Gastroesophageal sphincter (tissue), 3 donors: ENCODE measurements at regions not wholly inside any gene's neighbourhood (a gene's known extent, or its start where the extent isn't known, plus 50 kb on each side); places are given as distances from the start of the nearest gene placed in this dataset.

Experiments used
- POLR2A ChIP-seq, 2 donors: fragments of 450-650 bp; IDR thresholded peaks; one replicate each; pipeline ENCODE4 v1.6.1; 2017; ENCODE audit warnings: antibody characterized with exemption in 2 of 2, mild to moderate bottlenecking in 2 of 2, moderate library complexity in 1 of 2
- TF ChIP-seq, protein P1 (sequence below), 4 experiments: fragments of 200-600 bp in 2 of 4; fragments of 450-650 bp in 2 of 4; sonication (generic) in 1 of 4; IDR thresholded peaks; one replicate each; pipeline ENCODE4 v1.5.1; 2017 to 2019; ENCODE audit warnings: antibody characterized with exemption in 4 of 4, mild to moderate bottlenecking in 2 of 4, moderate library complexity in 2 of 4

DNA sequence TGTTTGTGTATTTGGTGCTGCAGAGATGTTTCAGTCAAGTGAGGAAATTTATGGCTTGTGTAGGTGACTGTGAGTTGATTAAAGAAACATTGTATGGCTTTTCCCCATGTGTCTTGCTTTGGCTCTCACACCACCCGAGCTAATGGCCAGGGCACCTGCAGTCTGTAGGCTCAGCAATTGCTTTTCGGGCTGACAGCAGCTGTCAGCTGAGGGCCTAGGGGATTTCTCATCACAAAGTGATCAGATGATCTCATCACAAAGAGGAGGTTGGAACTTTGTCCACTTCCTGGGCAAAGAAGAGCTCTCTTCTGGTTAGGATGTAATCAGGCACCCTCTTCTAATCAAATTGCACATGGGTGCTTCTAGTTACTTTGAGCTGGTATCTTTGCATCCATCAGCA lies 632.2 kb downstream of the SLC4A3 start:
- TF ChIP-seq, protein P1, sequence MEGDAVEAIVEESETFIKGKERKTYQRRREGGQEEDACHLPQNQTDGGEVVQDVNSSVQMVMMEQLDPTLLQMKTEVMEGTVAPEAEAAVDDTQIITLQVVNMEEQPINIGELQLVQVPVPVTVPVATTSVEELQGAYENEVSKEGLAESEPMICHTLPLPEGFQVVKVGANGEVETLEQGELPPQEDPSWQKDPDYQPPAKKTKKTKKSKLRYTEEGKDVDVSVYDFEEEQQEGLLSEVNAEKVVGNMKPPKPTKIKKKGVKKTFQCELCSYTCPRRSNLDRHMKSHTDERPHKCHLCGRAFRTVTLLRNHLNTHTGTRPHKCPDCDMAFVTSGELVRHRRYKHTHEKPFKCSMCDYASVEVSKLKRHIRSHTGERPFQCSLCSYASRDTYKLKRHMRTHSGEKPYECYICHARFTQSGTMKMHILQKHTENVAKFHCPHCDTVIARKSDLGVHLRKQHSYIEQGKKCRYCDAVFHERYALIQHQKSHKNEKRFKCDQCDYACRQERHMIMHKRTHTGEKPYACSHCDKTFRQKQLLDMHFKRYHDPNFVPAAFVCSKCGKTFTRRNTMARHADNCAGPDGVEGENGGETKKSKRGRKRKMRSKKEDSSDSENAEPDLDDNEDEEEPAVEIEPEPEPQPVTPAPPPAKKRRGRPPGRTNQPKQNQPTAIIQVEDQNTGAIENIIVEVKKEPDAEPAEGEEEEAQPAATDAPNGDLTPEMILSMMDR (IDR thresholded peaks at IDR 0.05), result no peak
- no peak for TF ChIP-seq POLR2A (IDR thresholded peaks at IDR 0.05)
